ENCODE measurements at regions not wholly inside any gene's neighbourhood (a gene's known extent, or its start where the extent isn't known, plus 50 kb on each side); places are given as distances from the start of the nearest gene placed in this dataset.

DNA sequence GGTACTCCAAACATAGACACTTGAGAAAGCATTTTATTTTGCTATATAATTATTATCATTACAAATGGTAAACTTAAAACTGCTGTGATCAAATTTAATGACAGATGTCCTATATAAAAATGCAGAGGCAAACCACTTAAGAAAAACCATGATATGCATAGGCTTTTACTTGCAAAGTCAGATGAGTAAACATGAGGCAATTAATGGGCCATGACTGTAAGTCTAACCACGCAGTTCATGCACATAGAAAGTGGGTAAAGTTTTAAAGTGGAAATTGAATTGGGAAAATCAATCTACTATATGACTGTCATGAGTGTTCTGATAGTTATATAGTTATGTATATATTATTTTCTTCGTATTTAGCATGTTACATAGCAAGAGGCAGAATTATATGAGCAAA, 219.2 kb downstream of the PTPRC start:
- Histone ChIP-seq H3K79me2 (ENCODE audit: low read length) (no peaks in the 10 kb centered on the region), H4K20me1 (ENCODE audit: insufficient read depth, low read length) (no peaks in the 10 kb centered on the region), H3K36me3 (replicated peaks; ENCODE audit: low read depth, low read length) (peaks cover 11% of the 10 kb centered on the region), H2AFZ (ENCODE audit: low read depth, low read length) (no peak overlapping the region), H3K27ac (ENCODE audit: low read length) (no peak overlapping the region), H3K9me3 (ENCODE audit: insufficient read depth, low read length) (no peaks in the 10 kb centered on the region), H3K9ac (ENCODE audit: low read length) (no peak overlapping the region), H3K4me2 (ENCODE audit: low read length) (no peak overlapping the region), H3K4me3 (ENCODE audit: low read length) (no peak overlapping the region), H3K4me1 (ENCODE audit: low read length) (no peaks in the 10 kb centered on the region), H3K27me3 (ENCODE audit: low read depth, low read length) (no peaks in the 10 kb centered on the region)
- no peak for TF ChIP-seq CTCF (IDR thresholded peaks at IDR 0.05; ENCODE audit: low read depth, low read length)
- no peak for TF ChIP-seq EZH2phosphoT487 (IDR thresholded peaks at IDR 0.05; ENCODE audit: low read depth)

GRCh38 chr1:198860371-198860770, 221.5 kb downstream of the PTPRC start:
- no peaks in the 10 kb centered on the region for H3K9me3 ChIP-seq (ENCODE audit: insufficient read depth, low read length)
- no peak overlapping the region for H3K4me3 ChIP-seq (ENCODE audit: low read length)
- H3K4me2 ChIP-seq (ENCODE audit: low read length), result no peak overlapping the region
- no peaks in the 10 kb centered on the region for H4K20me1 ChIP-seq (ENCODE audit: insufficient read depth, low read length)
- no peaks in the 10 kb centered on the region for H3K27me3 ChIP-seq (ENCODE audit: low read depth, low read length)
- H3K9ac ChIP-seq (ENCODE audit: low read length), result no peak overlapping the region
- H3K4me1 ChIP-seq (ENCODE audit: low read length), result no peaks in the 10 kb centered on the region
- TF ChIP-seq CTCF (IDR thresholded peaks at IDR 0.05; ENCODE audit: low read depth, low read length) (no peak), EZH2phosphoT487 (IDR thresholded peaks at IDR 0.05; ENCODE audit: low read depth) (no peak)
- H3K36me3 ChIP-seq (replicated peaks; ENCODE audit: low read depth, low read length), result peaks cover 5% of the 10 kb centered on the region
- no peaks in the 10 kb centered on the region for H3K79me2 ChIP-seq (ENCODE audit: low read length)
- H3K27ac ChIP-seq (ENCODE audit: low read length), result no peak overlapping the region
- no peak overlapping the region for H2AFZ ChIP-seq (ENCODE audit: low read depth, low read length)

DNA sequence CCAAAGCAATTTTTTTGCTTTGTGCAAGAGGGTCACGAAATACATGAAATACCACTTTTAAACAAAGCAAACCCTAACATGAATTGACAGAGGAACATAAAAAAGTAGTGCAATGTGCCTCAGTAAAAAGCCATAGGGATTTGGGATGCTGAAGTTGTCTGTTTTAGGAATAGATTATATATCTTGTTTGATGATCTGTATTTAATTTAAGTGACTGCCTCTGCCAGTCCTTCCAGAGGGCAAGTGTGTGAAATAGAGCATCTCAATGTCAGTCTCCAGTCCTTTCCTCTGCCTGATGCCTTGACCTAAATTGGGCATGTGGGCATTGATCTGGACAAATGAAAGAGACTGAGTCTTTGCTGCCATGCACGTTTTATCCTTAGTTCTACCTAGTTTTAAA, 222.8 kb downstream of the PTPRC start:
- H3K36me3 ChIP-seq (replicated peaks; ENCODE audit: low read depth, low read length), result peaks cover 5% of the 10 kb centered on the region
- H3K27ac ChIP-seq (ENCODE audit: low read length), result no peak overlapping the region
- H3K79me2 ChIP-seq (ENCODE audit: low read length), result no peaks in the 10 kb centered on the region
- H4K20me1 ChIP-seq (ENCODE audit: insufficient read depth, low read length), result no peaks in the 10 kb centered on the region
- H3K4me1 ChIP-seq (ENCODE audit: low read length), result no peaks in the 10 kb centered on the region
- H3K4me3 ChIP-seq (ENCODE audit: low read length), result no peak overlapping the region
- H2AFZ ChIP-seq (ENCODE audit: low read depth, low read length), result no peak overlapping the region
- no peaks in the 10 kb centered on the region for H3K9me3 ChIP-seq (ENCODE audit: insufficient read depth, low read length)
- no peak overlapping the region for H3K9ac ChIP-seq (ENCODE audit: low read length)
- no peaks in the 10 kb centered on the region for H3K27me3 ChIP-seq (ENCODE audit: low read depth, low read length)
- H3K4me2 ChIP-seq (ENCODE audit: low read length), result no peak overlapping the region
- TF ChIP-seq CTCF (IDR thresholded peaks at IDR 0.05; ENCODE audit: low read depth, low read length) (no peak), EZH2phosphoT487 (IDR thresholded peaks at IDR 0.05; ENCODE audit: low read depth) (no peak)

- Histone ChIP-seq H3K27me3 (ENCODE audit: low read depth, low read length) (no peaks in the 10 kb centered on the region), H3K4me2 (ENCODE audit: low read length) (no peak overlapping the region), H2AFZ (ENCODE audit: low read depth, low read length) (no peak overlapping the region), H3K4me3 (ENCODE audit: low read length) (no peak overlapping the region), H3K9me3 (ENCODE audit: insufficient read depth, low read length) (no peaks in the 10 kb centered on the region), H4K20me1 (ENCODE audit: insufficient read depth, low read length) (no peaks in the 10 kb centered on the region), H3K4me1 (ENCODE audit: low read length) (no peaks in the 10 kb centered on the region), H3K79me2 (ENCODE audit: low read length) (no peaks in the 10 kb centered on the region), H3K9ac (ENCODE audit: low read length) (no peak overlapping the region), H3K27ac (ENCODE audit: low read length) (no peak overlapping the region), H3K36me3 (replicated peaks; ENCODE audit: low read depth, low read length) (no peaks in the 10 kb centered on the region)
- TF ChIP-seq CTCF (IDR thresholded peaks at IDR 0.05; ENCODE audit: low read depth, low read length) (no peak), EZH2phosphoT487 (IDR thresholded peaks at IDR 0.05; ENCODE audit: low read depth) (no peak)
These were observed 225.9 kb downstream of the PTPRC start for GRCh38 chr1:198864695-198865094.

Data from OCI-LY3 (cell line).